ENCODE measurements at regions not wholly inside any gene's neighbourhood (a gene's known extent, or its start where the extent isn't known, plus 50 kb on each side); places are given as distances from the start of the nearest gene placed in this dataset.

DNA sequence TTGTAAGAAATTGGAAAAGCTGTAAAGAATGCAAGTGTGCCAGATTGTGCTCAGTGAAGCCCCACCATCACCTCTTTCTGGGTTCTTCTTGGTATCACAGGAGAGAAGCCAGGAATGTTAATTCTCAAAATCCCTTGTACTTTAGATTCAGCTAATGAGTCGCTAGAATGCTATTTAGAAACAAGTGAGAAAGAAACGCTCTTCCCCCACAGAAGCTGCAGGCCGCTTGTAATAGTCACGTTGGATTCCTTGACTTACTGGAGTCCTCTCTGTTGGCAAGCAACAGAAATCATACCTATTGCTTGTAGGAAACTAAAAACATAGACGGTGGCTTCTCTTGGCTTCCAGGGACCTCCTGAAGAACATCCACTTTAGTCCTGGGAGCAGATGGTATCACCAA lies 375.6 kb upstream of the LRATD1 start:
- Histone ChIP-seq H3K9me3 (ENCODE audit: control insufficient read depth in 1 of 2, low read length in 2 of 2) (no peaks in the 10 kb centered on the region), H3K4me3 (ENCODE audit: low read depth in 1 of 2, low read length in 2 of 2) (no peak overlapping the region), H3K4me1 (ENCODE audit: control insufficient read depth in 1 of 2, insufficient read depth in 2 of 2, low read length in 2 of 2) (no peaks in the 10 kb centered on the region)

DNA sequence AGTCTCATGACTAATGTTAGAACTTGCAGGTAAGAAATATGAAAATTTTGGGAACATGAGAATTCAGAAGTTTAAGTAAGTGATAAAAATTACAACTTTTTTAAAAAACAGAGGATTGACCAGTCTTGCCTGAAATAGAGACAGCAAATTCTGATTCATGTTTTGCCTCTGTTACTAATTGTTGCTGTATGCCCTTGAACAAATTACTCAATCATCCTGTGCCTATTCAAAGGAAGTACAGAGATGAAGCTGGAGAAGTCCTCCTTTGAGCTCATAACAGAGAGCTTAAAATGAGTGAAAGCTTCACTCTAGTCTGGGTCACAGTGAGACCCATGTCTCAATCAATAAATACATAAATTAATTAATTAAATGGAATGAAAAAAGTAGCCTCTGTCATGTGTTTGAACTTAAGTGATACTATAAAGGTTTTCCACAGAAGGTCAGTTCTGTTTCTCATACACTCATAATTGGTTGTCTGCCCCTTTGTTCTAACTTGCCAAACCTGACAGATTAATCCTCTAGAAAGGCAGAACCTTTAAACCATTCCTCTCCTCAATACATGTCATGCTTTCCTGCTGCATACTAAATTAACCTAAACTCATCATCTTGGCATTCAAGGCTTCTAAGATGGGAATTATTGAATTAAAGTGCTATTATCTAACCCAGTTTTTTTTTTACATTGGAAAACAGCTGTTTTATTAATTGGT lies 374.6 kb upstream of the LRATD1 start:
- H3K4me3 ChIP-seq (ENCODE audit: low read depth in 1 of 2, low read length in 2 of 2), result no peak overlapping the region
- no peak overlapping the region for H3K27ac ChIP-seq (ENCODE audit: low read length)
- H3K27me3 ChIP-seq (ENCODE audit: low read depth, low read length), result no peaks in the 10 kb centered on the region
- no peaks in the 10 kb centered on the region for H3K9me3 ChIP-seq (ENCODE audit: control insufficient read depth in 1 of 2, low read length in 2 of 2)
- H3K36me3 ChIP-seq (ENCODE audit: control insufficient read depth in 1 of 2, insufficient read depth in 2 of 2, low read length in 2 of 2), result no peaks in the 10 kb centered on the region
- no peaks in the 10 kb centered on the region for H3K4me1 ChIP-seq (ENCODE audit: control insufficient read depth in 1 of 2, insufficient read depth in 2 of 2, low read length in 2 of 2)

More for the DNA sequence above, 375.6 kb upstream of the LRATD1 start:
- Histone ChIP-seq H3K36me3 (ENCODE audit: control insufficient read depth in 1 of 2, insufficient read depth in 2 of 2, low read length in 2 of 2) (no peaks in the 10 kb centered on the region), H3K27me3 (ENCODE audit: low read depth, low read length) (no peaks in the 10 kb centered on the region), H3K27ac (ENCODE audit: low read length) (no peak overlapping the region)

DNA sequence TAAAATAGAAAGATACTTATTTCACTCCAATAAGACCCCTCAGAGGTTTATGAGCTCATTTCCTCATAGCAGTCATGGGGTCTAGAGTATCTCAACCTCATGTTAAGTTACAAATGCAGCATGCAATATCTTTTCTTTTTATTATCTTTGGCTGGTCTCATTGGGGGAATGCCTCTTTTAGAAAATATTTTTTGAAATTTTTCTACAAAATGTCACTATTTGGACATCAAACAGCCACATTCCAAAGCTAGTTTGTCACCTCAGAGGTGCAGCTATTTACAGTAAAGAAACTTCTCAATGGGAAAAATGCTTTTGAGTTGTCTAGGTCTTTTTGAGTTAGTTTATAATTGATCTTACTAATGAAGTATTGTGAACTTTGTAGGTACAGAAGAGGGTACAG lies 370.7 kb upstream of the LRATD1 start:
- Histone ChIP-seq H3K4me1 (ENCODE audit: control insufficient read depth in 1 of 2, insufficient read depth in 2 of 2, low read length in 2 of 2) (no peaks in the 10 kb centered on the region), H3K9me3 (ENCODE audit: control insufficient read depth in 1 of 2, low read length in 2 of 2) (no peaks in the 10 kb centered on the region), H3K36me3 (ENCODE audit: control insufficient read depth in 1 of 2, insufficient read depth in 2 of 2, low read length in 2 of 2) (no peaks in the 10 kb centered on the region), H3K27me3 (ENCODE audit: low read depth, low read length) (no peaks in the 10 kb centered on the region), H3K4me3 (ENCODE audit: low read depth in 1 of 2, low read length in 2 of 2) (no peak overlapping the region), H3K27ac (ENCODE audit: low read length) (no peak overlapping the region)

DNA sequence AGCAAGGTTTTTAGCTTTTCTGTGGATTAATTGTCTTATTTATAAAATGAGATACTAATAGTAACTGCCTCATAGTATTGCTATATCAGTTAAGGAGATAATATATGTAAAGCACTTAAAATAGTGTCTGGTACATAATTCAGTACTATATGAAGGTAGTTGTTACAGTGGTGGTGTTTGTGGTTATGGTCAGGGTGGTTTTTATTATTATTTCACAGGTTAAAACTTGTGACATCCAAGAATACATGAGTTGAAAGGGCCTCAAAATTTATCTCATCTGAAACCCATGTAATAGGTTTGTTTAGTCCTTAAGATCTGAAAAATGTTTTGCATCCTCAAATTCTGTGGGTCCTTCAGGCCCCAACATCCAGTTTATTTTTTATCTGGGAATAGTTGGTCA lies 369.5 kb upstream of the LRATD1 start:
- H3K9me3 ChIP-seq (ENCODE audit: control insufficient read depth in 1 of 2, low read length in 2 of 2), result no peaks in the 10 kb centered on the region
- H3K36me3 ChIP-seq (ENCODE audit: control insufficient read depth in 1 of 2, insufficient read depth in 2 of 2, low read length in 2 of 2), result no peaks in the 10 kb centered on the region
- H3K4me1 ChIP-seq (ENCODE audit: control insufficient read depth in 1 of 2, insufficient read depth in 2 of 2, low read length in 2 of 2), result no peaks in the 10 kb centered on the region
- H3K27me3 ChIP-seq (ENCODE audit: low read depth, low read length), result no peaks in the 10 kb centered on the region
- H3K27ac ChIP-seq (ENCODE audit: low read length), result no peak overlapping the region
- no peak overlapping the region for H3K4me3 ChIP-seq (ENCODE audit: low read depth in 1 of 2, low read length in 2 of 2)

DNA sequence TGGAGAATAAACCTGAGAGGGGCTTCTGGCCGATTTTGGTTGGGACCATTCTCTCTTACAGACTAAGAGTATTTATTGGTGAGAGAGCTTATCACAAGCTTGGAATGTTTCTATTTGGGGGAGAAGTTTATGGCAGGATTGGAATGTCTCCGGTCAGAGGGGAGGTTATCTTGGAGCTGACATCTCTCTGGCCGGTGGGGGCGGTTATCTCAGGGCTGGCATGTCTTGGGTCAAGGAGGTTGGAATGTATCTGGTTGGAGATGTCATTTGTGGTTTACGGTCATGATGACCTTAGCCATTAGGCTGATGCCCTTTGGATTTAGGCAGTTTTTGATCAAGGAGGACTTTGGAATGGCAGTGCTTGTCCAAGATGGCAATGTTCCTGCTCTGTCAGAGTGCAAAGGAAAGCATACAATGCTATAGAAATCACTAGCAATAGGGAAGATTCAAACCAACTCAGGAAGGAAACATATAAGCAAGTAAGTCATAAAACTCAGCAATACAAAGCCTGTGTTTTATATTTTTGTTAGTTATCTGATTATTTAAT lies 362.4 kb upstream of the LRATD1 start:
- H3K27ac ChIP-seq (ENCODE audit: low read length), result no peak overlapping the region
- H3K4me1 ChIP-seq (ENCODE audit: control insufficient read depth in 1 of 2, insufficient read depth in 2 of 2, low read length in 2 of 2), result no peaks in the 10 kb centered on the region
- no peaks in the 10 kb centered on the region for H3K9me3 ChIP-seq (ENCODE audit: control insufficient read depth in 1 of 2, low read length in 2 of 2)
- no peak overlapping the region for H3K4me3 ChIP-seq (ENCODE audit: low read depth in 1 of 2, low read length in 2 of 2)
- no peaks in the 10 kb centered on the region for H3K36me3 ChIP-seq (ENCODE audit: control insufficient read depth in 1 of 2, insufficient read depth in 2 of 2, low read length in 2 of 2)
- no peaks in the 10 kb centered on the region for H3K27me3 ChIP-seq (ENCODE audit: low read depth, low read length)

DNA sequence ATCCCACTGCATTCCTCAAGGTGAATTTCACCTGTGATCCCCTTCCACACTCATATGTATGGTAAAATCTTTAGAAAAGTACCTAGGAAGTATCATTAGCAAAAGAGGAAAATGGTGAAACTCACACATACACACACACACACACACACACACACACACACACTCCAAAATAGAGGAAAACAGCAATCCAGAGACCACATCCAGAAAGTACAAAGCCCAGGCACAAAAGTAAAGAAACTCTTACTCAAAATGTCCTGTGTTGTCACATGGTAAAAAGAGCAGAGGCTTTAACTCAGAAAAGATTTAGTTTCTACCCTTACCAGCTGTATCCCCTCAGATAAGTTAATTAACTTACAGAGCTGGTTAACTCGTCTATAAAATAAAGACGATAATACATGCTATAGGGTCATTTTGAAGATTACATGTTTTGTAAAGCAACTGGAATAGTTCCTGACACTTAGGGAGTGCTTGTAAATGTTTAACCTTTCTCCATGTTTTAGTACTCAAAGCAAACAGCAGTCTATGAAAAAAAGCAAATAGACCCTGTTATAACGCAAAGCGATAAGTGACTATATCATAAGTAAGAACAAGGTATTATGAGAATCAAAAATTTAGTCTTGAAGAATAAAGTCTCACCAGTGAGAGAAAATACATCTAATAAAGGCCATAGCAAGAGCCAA lies 360.0 kb upstream of the LRATD1 start:
- Histone ChIP-seq H3K27ac (ENCODE audit: low read length) (no peak overlapping the region), H3K4me1 (ENCODE audit: control insufficient read depth in 1 of 2, insufficient read depth in 2 of 2, low read length in 2 of 2) (no peaks in the 10 kb centered on the region), H3K9me3 (ENCODE audit: control insufficient read depth in 1 of 2, low read length in 2 of 2) (peaks cover 0 to 3% of the 10 kb centered on the region in 2 donors), H3K36me3 (ENCODE audit: control insufficient read depth in 1 of 2, insufficient read depth in 2 of 2, low read length in 2 of 2) (no peaks in the 10 kb centered on the region), H3K4me3 (ENCODE audit: low read depth in 1 of 2, low read length in 2 of 2) (no peak overlapping the region), H3K27me3 (ENCODE audit: low read depth, low read length) (no peaks in the 10 kb centered on the region)

DNA sequence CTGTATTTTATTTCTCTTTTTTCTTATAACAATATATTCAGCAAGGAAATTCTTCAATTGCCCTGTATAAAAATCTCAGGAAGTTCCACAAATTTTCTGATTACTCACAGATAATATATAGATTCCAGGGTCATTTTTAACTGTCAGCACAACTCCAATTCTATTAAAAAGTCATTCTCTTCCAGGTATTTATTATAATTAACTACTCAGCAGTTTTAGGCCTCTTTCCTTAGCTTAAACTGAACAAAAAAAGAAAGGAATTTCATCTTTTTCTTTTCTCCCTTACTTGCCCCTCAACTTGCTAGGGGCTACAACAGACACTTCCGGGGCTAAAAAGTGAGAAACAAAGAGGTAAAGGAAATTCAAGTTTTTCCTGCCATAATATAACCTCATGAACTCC lies 358.9 kb upstream of the LRATD1 start:
- no peak overlapping the region for H3K4me3 ChIP-seq (ENCODE audit: low read depth in 1 of 2, low read length in 2 of 2)
- H3K4me1 ChIP-seq (ENCODE audit: control insufficient read depth in 1 of 2, insufficient read depth in 2 of 2, low read length in 2 of 2), result no peaks in the 10 kb centered on the region
- H3K36me3 ChIP-seq (ENCODE audit: control insufficient read depth in 1 of 2, insufficient read depth in 2 of 2, low read length in 2 of 2), result no peaks in the 10 kb centered on the region

DNA sequence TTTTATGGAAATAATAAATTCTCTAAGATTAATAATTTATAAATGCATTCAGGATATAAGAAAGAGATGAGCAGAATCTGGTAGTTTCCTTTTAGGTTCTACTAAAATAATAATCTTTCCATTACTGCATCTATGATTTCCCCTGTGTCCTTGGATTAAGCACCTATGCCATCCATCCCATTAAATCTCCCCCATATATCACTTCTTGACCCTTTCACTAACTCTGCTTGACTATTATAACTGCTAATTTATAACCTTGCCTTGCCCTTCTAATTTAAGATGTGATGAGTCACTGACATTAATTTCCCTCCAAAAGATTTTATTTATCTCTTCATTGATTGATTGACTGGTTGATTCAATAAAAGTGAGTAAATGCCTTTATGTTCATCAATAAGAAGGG lies 348.3 kb upstream of the LRATD1 start:
- no peaks in the 10 kb centered on the region for H3K36me3 ChIP-seq (ENCODE audit: control insufficient read depth in 1 of 2, insufficient read depth in 2 of 2, low read length in 2 of 2)
- no peaks in the 10 kb centered on the region for H3K4me1 ChIP-seq (ENCODE audit: control insufficient read depth in 1 of 2, insufficient read depth in 2 of 2, low read length in 2 of 2)
- H3K27ac ChIP-seq (ENCODE audit: low read length), result no peak overlapping the region
- H3K27me3 ChIP-seq (ENCODE audit: low read depth, low read length), result no peaks in the 10 kb centered on the region
- no peak overlapping the region for H3K4me3 ChIP-seq (ENCODE audit: low read depth in 1 of 2, low read length in 2 of 2)
- H3K9me3 ChIP-seq (ENCODE audit: control insufficient read depth in 1 of 2, low read length in 2 of 2), result no peaks in the 10 kb centered on the region

More for the DNA sequence above, 358.9 kb upstream of the LRATD1 start:
- H3K9me3 ChIP-seq (ENCODE audit: control insufficient read depth in 1 of 2, low read length in 2 of 2), result peaks cover 0 to 6% of the 10 kb centered on the region in 2 donors
- no peak overlapping the region for H3K27ac ChIP-seq (ENCODE audit: low read length)
- H3K27me3 ChIP-seq (ENCODE audit: low read depth, low read length), result no peaks in the 10 kb centered on the region

DNA sequence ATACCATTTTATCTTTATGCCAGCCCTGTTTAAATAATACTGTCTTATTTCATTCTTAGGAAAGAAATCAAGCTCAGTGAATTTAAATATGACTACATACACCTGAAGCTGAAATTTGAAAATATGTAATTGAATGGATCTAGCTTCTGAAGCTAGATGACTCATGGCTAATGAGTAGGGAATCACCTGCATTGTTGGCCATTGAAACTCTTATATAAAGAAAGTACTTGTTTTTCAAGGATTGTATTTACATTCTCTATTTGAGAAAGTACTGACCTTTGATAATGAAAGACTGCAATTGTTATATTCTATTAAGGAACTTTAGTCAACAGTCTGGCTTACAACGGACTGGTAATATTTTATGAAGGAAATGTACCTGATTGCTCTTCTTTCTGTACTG lies 346.7 kb upstream of the LRATD1 start:
- Histone ChIP-seq H3K27me3 (ENCODE audit: low read depth, low read length) (no peaks in the 10 kb centered on the region), H3K36me3 (ENCODE audit: control insufficient read depth in 1 of 2, insufficient read depth in 2 of 2, low read length in 2 of 2) (no peaks in the 10 kb centered on the region), H3K27ac (ENCODE audit: low read length) (no peak overlapping the region)

DNA sequence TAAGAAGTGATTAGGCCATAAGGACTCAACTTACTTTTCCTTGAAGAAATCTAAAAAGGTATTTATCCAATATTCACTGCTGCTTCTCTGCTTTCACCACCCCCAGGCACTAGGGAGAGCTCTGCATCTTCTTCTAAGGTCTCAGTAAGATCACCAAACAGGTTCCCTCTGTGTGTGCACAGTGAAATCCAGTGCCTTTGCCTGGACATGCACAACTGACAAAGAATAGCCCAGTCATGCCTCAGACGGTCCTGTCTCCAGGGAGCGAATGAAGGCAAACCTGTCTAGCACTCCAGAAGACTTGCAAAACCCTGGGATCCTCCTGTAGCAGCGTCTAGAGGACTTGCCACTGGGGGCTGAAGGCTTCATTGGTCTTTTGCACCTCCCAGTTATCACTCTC lies 344.5 kb upstream of the LRATD1 start:
- Histone ChIP-seq H3K27me3 (ENCODE audit: low read depth, low read length) (no peaks in the 10 kb centered on the region), H3K36me3 (ENCODE audit: control insufficient read depth in 1 of 2, insufficient read depth in 2 of 2, low read length in 2 of 2) (no peaks in the 10 kb centered on the region), H3K4me1 (ENCODE audit: control insufficient read depth in 1 of 2, insufficient read depth in 2 of 2, low read length in 2 of 2) (no peaks in the 10 kb centered on the region), H3K27ac (ENCODE audit: low read length) (no peak overlapping the region), H3K9me3 (ENCODE audit: control insufficient read depth in 1 of 2, low read length in 2 of 2) (no peaks in the 10 kb centered on the region), H3K4me3 (ENCODE audit: low read depth in 1 of 2, low read length in 2 of 2) (no peak overlapping the region)

More for the DNA sequence above, 346.7 kb upstream of the LRATD1 start:
- Histone ChIP-seq H3K9me3 (ENCODE audit: control insufficient read depth in 1 of 2, low read length in 2 of 2) (no peaks in the 10 kb centered on the region), H3K4me1 (ENCODE audit: control insufficient read depth in 1 of 2, insufficient read depth in 2 of 2, low read length in 2 of 2) (no peaks in the 10 kb centered on the region), H3K4me3 (ENCODE audit: low read depth in 1 of 2, low read length in 2 of 2) (no peak overlapping the region)

DNA sequence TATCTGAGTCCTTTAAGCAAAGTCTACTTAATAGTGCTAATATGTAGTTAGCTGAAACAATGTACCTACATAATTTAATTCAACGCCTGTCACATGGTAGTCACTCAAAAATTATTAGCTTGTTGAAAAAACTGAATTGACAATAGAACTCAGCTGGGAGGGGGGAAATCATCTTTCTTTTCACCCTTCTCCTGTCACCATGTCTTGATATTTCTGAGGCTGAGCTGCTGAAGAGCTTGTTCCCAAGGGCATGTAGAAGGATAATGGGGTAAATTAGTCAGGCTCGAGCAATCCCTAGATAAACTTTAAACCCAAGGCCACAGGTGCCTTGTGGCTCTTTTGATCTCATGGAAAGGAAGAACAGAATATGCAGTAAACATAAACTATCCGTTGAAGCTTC lies 339.6 kb upstream of the LRATD1 start:
- Histone ChIP-seq H3K9me3 (ENCODE audit: control insufficient read depth in 1 of 2, low read length in 2 of 2) (no peaks in the 10 kb centered on the region), H3K4me3 (ENCODE audit: low read depth in 1 of 2, low read length in 2 of 2) (no peak overlapping the region), H3K36me3 (ENCODE audit: control insufficient read depth in 1 of 2, insufficient read depth in 2 of 2, low read length in 2 of 2) (no peaks in the 10 kb centered on the region), H3K27ac (ENCODE audit: low read length) (no peak overlapping the region), H3K27me3 (ENCODE audit: low read depth, low read length) (no peaks in the 10 kb centered on the region), H3K4me1 (ENCODE audit: control insufficient read depth in 1 of 2, insufficient read depth in 2 of 2, low read length in 2 of 2) (no peaks in the 10 kb centered on the region)

Measured in muscle layer of duodenum (tissue), 2 donors.